Retinal pigment epithelial cell (primary cell): ENCODE measurements at regions not wholly inside any gene's neighbourhood (a gene's known extent, or its start where the extent isn't known, plus 50 kb on each side); places are given as distances from the start of the nearest gene placed in this dataset.

Experiments
- DNase-seq: peaks from one replicate; pipeline ENCODE4 v3.0.0-alpha.2; 2010; ENCODE audit warnings: low read depth
- H3K4me3 ChIP-seq: 2 replicates; pipeline ENCODE4 v1.5.1; 2011; ENCODE audit warnings: mild to moderate bottlenecking, low read length, control low read depth, moderate library complexity
- CTCF ChIP-seq: conservative IDR thresholded peaks from 2 replicates; pipeline ENCODE4 v1.5.1; 2011; ENCODE audit warnings: low read depth, low read length, control low read depth, inconsistent platforms

GRCh38 chr7:33824911-33825459, 80.4 kb upstream of the BMPER start:
- no peak overlapping the region for H3K4me3 ChIP-seq
- DNase-seq = no peak
- no peak for TF ChIP-seq CTCF

GRCh38 chr7:33825644-33826043, 79.7 kb upstream of the BMPER start:
- no peak overlapping the region for H3K4me3 ChIP-seq
- TF ChIP-seq CTCF = no peak
- peak; percentile 73 for DNase-seq

GRCh38 chr7:33829536-33829935, 75.8 kb upstream of the BMPER start:
- TF ChIP-seq CTCF = no peak

GRCh38 chr7:33831389-33832141, 73.8 kb upstream of the BMPER start:
- no peak for DNase-seq
- H3K4me3 ChIP-seq = no peak overlapping the region
- TF ChIP-seq CTCF = no peak

More at GRCh38 chr7:33829536-33829935, 75.8 kb upstream of the BMPER start:
- DNase-seq = no peak
- no peak overlapping the region for H3K4me3 ChIP-seq

GRCh38 chr7:33832271-33832721, 73.0 kb upstream of the BMPER start:
- TF ChIP-seq CTCF = no peak
- DNase-seq = no peak
- no peak overlapping the region for H3K4me3 ChIP-seq

- DNase-seq = no peak
- no peak overlapping the region for H3K4me3 ChIP-seq
- peak; percentile 40 for TF ChIP-seq CTCF
Observed at GRCh38 chr7:33836797-33837355, 68.5 kb upstream of the BMPER start.

- DNase-seq = no peak
- no peak for TF ChIP-seq CTCF
- H3K4me3 ChIP-seq = no peak overlapping the region
Observed at GRCh38 chr7:33837356-33837851, 67.9 kb upstream of the BMPER start.
